WERI-Rb-1 (cell line): ENCODE measurements at regions not wholly inside any gene's neighbourhood (a gene's known extent, or its start where the extent isn't known, plus 50 kb on each side); places are given as distances from the start of the nearest gene placed in this dataset.

ENCODE experiments used
- DNase-seq: peaks from one replicate; pipeline ENCODE4 v3.0.0-alpha.2; 2020
- H3K27ac ChIP-seq: fragments of 250-450 bp; sonication (Bioruptor Pico); 2 replicates; pipeline ENCODE4 v1.5.1; 2020; ENCODE audit warnings: mild to moderate bottlenecking, moderate library complexity
- H3K27me3 ChIP-seq: fragments of 250-450 bp; sonication (Bioruptor Pico); 2 replicates; pipeline ENCODE4 v1.5.1; 2021; ENCODE audit warnings: mild to moderate bottlenecking, low read depth, moderate library complexity; ENCODE audit not compliant: insufficient read depth, severe bottlenecking
- H3K36me3 ChIP-seq: fragments of 250-450 bp; sonication (Bioruptor Pico); 2 replicates; pipeline ENCODE4 v1.5.1; 2020; ENCODE audit warnings: mild to moderate bottlenecking, moderate library complexity
- H3K4me3 ChIP-seq: 2 replicates; pipeline ENCODE4 v1.5.1; 2011; ENCODE audit warnings: low read depth, mild to moderate bottlenecking, control low read depth, low read length
- H3K9me3 ChIP-seq: fragments of 250-450 bp; sonication (Bioruptor Pico); 2 replicates; pipeline ENCODE4 v1.5.1; 2021; ENCODE audit warnings: mild to moderate bottlenecking, moderate library complexity; ENCODE audit not compliant: severe bottlenecking
- TF ChIP-seq, protein P1 (sequence below): IDR thresholded peaks from 2 replicates; pipeline ENCODE4 v1.5.1; 2011; ENCODE audit warnings: low read depth, mild to moderate bottlenecking, control low read depth, inconsistent platforms, low read length

GRCh38 chr1:187445066-187445465, 616.3 kb downstream of the PLA2G4A start:
- H3K27ac ChIP-seq = no peak overlapping the region
- H3K27me3 ChIP-seq = no peaks in the 10 kb centered on the region
- H3K36me3 ChIP-seq = no peaks in the 10 kb centered on the region
- DNase-seq = no peak
- H3K9me3 ChIP-seq = no peaks in the 10 kb centered on the region
- TF ChIP-seq, protein P1, sequence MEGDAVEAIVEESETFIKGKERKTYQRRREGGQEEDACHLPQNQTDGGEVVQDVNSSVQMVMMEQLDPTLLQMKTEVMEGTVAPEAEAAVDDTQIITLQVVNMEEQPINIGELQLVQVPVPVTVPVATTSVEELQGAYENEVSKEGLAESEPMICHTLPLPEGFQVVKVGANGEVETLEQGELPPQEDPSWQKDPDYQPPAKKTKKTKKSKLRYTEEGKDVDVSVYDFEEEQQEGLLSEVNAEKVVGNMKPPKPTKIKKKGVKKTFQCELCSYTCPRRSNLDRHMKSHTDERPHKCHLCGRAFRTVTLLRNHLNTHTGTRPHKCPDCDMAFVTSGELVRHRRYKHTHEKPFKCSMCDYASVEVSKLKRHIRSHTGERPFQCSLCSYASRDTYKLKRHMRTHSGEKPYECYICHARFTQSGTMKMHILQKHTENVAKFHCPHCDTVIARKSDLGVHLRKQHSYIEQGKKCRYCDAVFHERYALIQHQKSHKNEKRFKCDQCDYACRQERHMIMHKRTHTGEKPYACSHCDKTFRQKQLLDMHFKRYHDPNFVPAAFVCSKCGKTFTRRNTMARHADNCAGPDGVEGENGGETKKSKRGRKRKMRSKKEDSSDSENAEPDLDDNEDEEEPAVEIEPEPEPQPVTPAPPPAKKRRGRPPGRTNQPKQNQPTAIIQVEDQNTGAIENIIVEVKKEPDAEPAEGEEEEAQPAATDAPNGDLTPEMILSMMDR = no peak
- H3K4me3 ChIP-seq = no peak overlapping the region

DNA sequence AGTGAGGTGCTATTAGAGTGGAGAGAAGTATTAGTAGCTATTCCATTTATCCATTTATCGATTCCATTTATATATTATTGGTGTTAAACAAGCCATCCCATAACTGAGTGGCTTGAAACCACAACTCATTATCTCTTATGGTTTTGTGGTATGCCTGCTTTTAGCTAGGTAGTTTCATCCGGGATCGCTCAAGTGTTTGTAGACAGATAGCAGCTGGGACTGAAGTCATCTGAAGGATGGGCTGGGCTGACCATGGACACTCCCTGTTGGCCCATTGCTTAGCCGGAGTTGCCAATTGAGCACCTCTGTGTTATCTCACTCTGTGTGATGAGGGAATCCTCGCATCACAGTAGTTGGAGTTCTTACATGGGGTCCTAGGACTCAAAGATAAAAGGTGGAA, 622.5 kb downstream of the PLA2G4A start:
- Histone ChIP-seq H3K4me3 (no peak overlapping the region), H3K9me3 (no peaks in the 10 kb centered on the region), H3K27me3 (no peaks in the 10 kb centered on the region), H3K27ac (no peak overlapping the region), H3K36me3 (no peaks in the 10 kb centered on the region)
- TF ChIP-seq, protein P1 = no peak
- no peak for DNase-seq

- TF ChIP-seq, protein P1 = no peak
- no peak for DNase-seq
Observed at GRCh38 chr1:187454010-187454409, 625.3 kb downstream of the PLA2G4A start.

GRCh38 chr1:187456446-187456845, 627.7 kb downstream of the PLA2G4A start:
- no peaks in the 10 kb centered on the region for H3K9me3 ChIP-seq
- no peaks in the 10 kb centered on the region for H3K27me3 ChIP-seq
- no peak overlapping the region for H3K27ac ChIP-seq
- TF ChIP-seq, protein P1 = no peak
- no peaks in the 10 kb centered on the region for H3K36me3 ChIP-seq
- H3K4me3 ChIP-seq = no peak overlapping the region
- DNase-seq = no peak

More at GRCh38 chr1:187454010-187454409, 625.3 kb downstream of the PLA2G4A start:
- Histone ChIP-seq H3K27me3 (no peaks in the 10 kb centered on the region), H3K27ac (no peak overlapping the region), H3K36me3 (no peaks in the 10 kb centered on the region), H3K4me3 (no peak overlapping the region), H3K9me3 (no peaks in the 10 kb centered on the region)

GRCh38 chr1:187460093-187460492, 631.3 kb downstream of the PLA2G4A start:
- no peak overlapping the region for H3K27ac ChIP-seq
- no peak overlapping the region for H3K4me3 ChIP-seq
- no peak for DNase-seq
- no peaks in the 10 kb centered on the region for H3K9me3 ChIP-seq
- no peaks in the 10 kb centered on the region for H3K36me3 ChIP-seq
- TF ChIP-seq, protein P1 = no peak
- H3K27me3 ChIP-seq = no peaks in the 10 kb centered on the region

DNA sequence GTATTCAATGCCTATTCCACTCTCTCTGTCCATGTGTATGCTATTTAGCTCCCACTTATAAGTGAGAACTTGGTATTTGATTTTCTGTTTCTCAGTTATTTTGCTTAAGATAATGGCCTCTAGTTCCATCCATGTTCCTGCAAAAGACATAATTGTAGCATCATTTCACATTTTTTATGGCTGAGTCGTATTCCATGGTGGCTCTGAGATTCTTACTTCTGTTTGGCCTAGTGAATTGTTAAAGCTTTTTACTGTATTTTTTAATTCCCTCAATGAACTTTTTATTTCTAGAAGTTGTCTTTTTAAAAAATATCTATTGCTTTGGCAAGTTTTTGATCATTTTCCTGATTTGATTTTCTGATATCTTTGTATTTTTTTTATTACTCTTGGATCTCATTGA, 635.6 kb downstream of the PLA2G4A start:
- Histone ChIP-seq H3K4me3 (no peak overlapping the region), H3K27me3 (no peaks in the 10 kb centered on the region), H3K9me3 (no peaks in the 10 kb centered on the region), H3K36me3 (no peaks in the 10 kb centered on the region), H3K27ac (no peak overlapping the region)
- TF ChIP-seq, protein P1 = no peak
- DNase-seq = no peak
